ENCODE measurements at regions not wholly inside any gene's neighbourhood (a gene's known extent, or its start where the extent isn't known, plus 50 kb on each side); places are given as distances from the start of the nearest gene placed in this dataset.

GRCh38 chr4:36618102-36618501 is 336.7 kb downstream of the DTHD1 start:
- TF ChIP-seq CTCF (IDR thresholded peaks at IDR 0.05; ENCODE audit: low read depth, low read length) (no peak), MAX (IDR thresholded peaks at IDR 0.05; ENCODE audit: low read depth, low read length) (no peak), POLR2A (IDR thresholded peaks at IDR 0.05; ENCODE audit: extremely low read depth, insufficient read length) (no peak), MYC (IDR thresholded peaks at IDR 0.05; ENCODE audit: low read depth, low read length) (no peak)

All from NB4 (cell line).